ENCODE measurements at regions not wholly inside any gene's neighbourhood (a gene's known extent, or its start where the extent isn't known, plus 50 kb on each side); places are given as distances from the start of the nearest gene placed in this dataset.

DNA sequence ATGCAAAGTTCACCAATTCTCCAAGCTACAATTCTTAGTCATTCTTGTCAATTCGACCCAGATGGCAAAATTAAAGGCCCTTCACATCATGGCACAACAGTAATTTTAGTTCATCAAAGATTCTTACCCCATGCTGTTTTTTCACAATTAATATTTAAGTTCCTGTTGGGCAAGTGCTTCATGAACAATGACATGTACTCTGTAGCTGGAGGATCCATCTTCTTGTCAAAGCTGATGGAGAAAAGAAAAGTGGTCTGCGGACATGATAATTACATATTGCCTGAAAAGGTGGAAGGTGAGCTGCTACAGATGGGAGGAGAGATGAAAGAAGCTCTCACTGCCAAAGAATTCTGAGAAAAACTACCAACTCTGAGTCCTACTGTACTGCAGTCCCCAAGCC lies 1370.3 kb upstream of the SLC10A2 start:
- no peak for DNase-seq
- Histone ChIP-seq H3K9me3 (replicated peaks) (no peaks in the 10 kb centered on the region), H3K36me3 (no peaks in the 10 kb centered on the region), H3K27ac (replicated peaks) (no peak overlapping the region), H3K27me3 (ENCODE audit: low read depth) (no peaks in the 10 kb centered on the region), H3K4me3 (no peak overlapping the region), H3K4me1 (no peaks in the 10 kb centered on the region)
- TF ChIP-seq, protein P1, sequence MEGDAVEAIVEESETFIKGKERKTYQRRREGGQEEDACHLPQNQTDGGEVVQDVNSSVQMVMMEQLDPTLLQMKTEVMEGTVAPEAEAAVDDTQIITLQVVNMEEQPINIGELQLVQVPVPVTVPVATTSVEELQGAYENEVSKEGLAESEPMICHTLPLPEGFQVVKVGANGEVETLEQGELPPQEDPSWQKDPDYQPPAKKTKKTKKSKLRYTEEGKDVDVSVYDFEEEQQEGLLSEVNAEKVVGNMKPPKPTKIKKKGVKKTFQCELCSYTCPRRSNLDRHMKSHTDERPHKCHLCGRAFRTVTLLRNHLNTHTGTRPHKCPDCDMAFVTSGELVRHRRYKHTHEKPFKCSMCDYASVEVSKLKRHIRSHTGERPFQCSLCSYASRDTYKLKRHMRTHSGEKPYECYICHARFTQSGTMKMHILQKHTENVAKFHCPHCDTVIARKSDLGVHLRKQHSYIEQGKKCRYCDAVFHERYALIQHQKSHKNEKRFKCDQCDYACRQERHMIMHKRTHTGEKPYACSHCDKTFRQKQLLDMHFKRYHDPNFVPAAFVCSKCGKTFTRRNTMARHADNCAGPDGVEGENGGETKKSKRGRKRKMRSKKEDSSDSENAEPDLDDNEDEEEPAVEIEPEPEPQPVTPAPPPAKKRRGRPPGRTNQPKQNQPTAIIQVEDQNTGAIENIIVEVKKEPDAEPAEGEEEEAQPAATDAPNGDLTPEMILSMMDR (IDR thresholded peaks at IDR 0.05; ENCODE audit: borderline replicate concordance): no peak
- intact Hi-C loops (cut with micrococcal nuclease): no loop called here

DNA sequence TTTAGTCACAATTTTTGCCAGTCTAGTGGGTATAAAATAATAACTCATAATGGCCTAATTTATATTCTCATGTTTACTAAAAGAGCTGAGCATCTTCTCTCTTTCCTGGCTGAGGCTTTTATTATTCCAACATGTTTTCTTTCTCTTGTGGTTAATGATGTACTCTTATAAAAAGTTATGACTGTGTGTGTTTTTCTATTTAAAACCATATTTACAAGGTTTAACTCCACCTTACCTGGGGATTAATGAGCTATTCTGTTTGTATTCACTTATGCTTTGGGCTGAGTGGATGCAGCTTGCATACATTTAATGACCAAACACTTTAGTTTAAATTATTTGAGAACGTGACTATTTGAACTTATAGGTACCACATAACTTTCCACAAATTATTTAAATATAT lies 1365.7 kb upstream of the SLC10A2 start:
- Histone ChIP-seq H3K4me1 (no peaks in the 10 kb centered on the region), H3K4me3 (no peak overlapping the region), H3K9me3 (replicated peaks) (no peaks in the 10 kb centered on the region), H3K27me3 (ENCODE audit: low read depth) (no peaks in the 10 kb centered on the region), H3K27ac (replicated peaks) (no peak overlapping the region), H3K36me3 (no peaks in the 10 kb centered on the region)
- TF ChIP-seq, protein P1 (IDR thresholded peaks at IDR 0.05; ENCODE audit: borderline replicate concordance): no peak
- intact Hi-C loops (cut with micrococcal nuclease): no loop called here
- DNase-seq: no peak

DNA sequence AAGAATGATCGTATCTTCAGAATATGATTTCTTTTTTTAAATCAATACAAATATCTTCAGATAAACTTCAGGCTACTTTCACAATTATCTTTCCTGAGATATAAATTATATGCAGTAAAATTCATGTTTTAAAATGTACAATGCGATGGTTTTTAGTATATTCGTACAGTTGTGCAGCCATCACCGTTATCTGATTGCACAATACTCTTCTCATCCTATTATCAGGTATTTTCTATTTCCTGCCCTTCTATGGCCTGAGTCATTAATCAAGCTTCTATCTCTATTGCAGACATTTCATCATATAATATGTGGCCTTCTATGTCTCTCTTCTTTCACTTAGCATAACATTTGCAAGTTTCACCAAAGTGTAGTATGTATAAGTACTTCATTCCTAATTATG lies 1360.2 kb upstream of the SLC10A2 start:
- no peaks in the 10 kb centered on the region for H3K27me3 ChIP-seq (ENCODE audit: low read depth)
- no peaks in the 10 kb centered on the region for H3K36me3 ChIP-seq
- no peak for DNase-seq
- H3K4me3 ChIP-seq: no peak overlapping the region
- no peaks in the 10 kb centered on the region for H3K9me3 ChIP-seq (replicated peaks)
- H3K27ac ChIP-seq (replicated peaks): no peak overlapping the region
- TF ChIP-seq, protein P1 (IDR thresholded peaks at IDR 0.05; ENCODE audit: borderline replicate concordance): no peak
- intact Hi-C loops (cut with micrococcal nuclease): no loop called here
- H3K4me1 ChIP-seq: no peaks in the 10 kb centered on the region

DNA sequence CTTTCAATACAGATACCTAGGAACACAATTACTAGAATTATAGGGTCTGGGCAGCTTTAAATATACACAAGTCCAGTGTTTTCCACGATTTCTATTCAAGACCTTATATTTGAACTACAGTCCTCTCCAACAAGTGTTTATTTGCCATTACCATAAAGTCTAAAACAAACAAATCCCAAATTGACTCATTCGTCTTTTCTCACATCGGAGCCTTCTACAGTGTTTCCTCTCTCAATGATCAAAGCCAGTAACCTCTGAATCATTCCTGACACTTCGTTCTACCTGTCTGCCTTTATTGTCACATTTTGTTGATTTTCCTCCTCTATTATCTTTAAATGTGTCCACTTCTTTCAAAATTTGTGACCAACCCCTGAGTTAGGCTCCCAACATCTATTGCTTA lies 1356.5 kb upstream of the SLC10A2 start:
- Histone ChIP-seq H3K27me3 (ENCODE audit: low read depth) (no peaks in the 10 kb centered on the region), H3K27ac (replicated peaks) (no peak overlapping the region), H3K4me1 (no peaks in the 10 kb centered on the region), H3K9me3 (replicated peaks) (no peaks in the 10 kb centered on the region), H3K4me3 (no peak overlapping the region), H3K36me3 (no peaks in the 10 kb centered on the region)
- no peak for DNase-seq
- intact Hi-C loops (cut with micrococcal nuclease): no loop called here
- TF ChIP-seq, protein P1 (IDR thresholded peaks at IDR 0.05; ENCODE audit: borderline replicate concordance): no peak

DNA sequence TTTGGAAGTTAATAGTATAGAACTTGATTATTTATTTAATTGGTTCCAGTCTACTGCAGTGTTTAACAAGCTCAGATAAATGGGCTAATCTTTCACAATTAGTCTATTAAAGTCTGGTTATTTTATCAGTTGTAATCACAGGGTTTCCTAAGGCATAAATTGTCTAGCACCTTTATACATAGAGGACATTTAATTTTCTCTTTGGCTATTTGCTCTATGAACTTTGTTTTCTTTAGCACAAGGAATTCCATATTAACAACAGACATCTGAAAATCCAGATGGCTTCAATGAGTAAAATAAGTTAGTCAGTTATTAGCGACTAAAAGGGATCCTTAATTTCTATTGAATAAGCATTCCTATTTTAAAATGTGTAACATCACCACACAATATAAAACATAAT lies 1350.8 kb upstream of the SLC10A2 start:
- H3K4me3 ChIP-seq: no peak overlapping the region
- DNase-seq: no peak
- H3K27ac ChIP-seq (replicated peaks): no peak overlapping the region
- H3K4me1 ChIP-seq: peaks cover 12% of the 10 kb centered on the region
- H3K9me3 ChIP-seq (replicated peaks): no peaks in the 10 kb centered on the region
- no peaks in the 10 kb centered on the region for H3K27me3 ChIP-seq (ENCODE audit: low read depth)
- H3K36me3 ChIP-seq: no peaks in the 10 kb centered on the region
- TF ChIP-seq, protein P1 (IDR thresholded peaks at IDR 0.05; ENCODE audit: borderline replicate concordance): no peak
- intact Hi-C loops (cut with micrococcal nuclease): no loop called here

DNA sequence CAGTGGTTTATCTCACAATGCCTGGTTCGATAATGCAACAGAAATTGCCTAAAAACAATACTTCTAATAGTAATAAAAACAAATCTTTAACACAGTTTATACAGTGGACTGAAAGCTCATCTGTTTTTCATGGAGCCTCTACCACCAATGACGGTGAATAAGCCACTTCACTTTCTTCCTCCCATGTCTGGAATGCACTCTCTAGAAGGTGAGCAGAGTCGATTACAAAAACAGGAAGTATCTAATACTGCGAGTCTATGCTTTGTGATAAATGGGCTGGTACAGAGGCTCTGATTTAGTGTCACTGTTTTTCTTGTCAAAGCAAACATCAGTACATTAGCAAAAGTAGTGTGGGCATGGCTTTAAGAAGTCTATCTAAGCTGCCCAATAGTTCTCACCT lies 1348.6 kb upstream of the SLC10A2 start:
- TF ChIP-seq, protein P1 (IDR thresholded peaks at IDR 0.05; ENCODE audit: borderline replicate concordance): no peak
- no peaks in the 10 kb centered on the region for H3K9me3 ChIP-seq (replicated peaks)
- no peaks in the 10 kb centered on the region for H3K27me3 ChIP-seq (ENCODE audit: low read depth)
- H3K4me1 ChIP-seq: peaks cover 12% of the 10 kb centered on the region
- no peaks in the 10 kb centered on the region for H3K36me3 ChIP-seq
- H3K27ac ChIP-seq (replicated peaks): no peak overlapping the region
- intact Hi-C loops (cut with micrococcal nuclease): no loop called here
- no peak for DNase-seq
- H3K4me3 ChIP-seq: no peak overlapping the region
